ENCODE measurements at regions not wholly inside any gene's neighbourhood (a gene's known extent, or its start where the extent isn't known, plus 50 kb on each side); places are given as distances from the start of the nearest gene placed in this dataset.

DNA sequence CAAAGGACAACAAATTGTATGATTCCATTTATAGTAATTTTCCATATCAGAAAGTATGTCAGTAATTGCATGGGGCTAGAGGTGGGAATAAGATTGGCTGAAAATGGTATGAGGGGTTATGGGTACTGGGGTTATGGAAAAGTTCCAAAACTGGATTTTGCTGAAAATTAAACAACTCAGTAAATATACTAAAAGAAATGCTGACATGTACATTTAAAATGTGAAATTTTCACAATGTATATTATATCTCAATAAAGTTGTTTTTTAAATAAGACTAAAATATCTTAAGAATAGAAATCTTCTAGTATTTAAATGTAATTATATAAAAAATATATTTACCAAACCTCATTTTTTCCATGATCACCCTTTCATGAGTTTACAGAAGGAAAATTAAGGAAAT, 844.9 kb upstream of the SLIT2 start:
- TF ChIP-seq MEF2A (IDR thresholded peaks at IDR 0.05; ENCODE audit: borderline replicate concordance, low read depth) (no peak), EP300 (IDR thresholded peaks at IDR 0.05; ENCODE audit: borderline replicate concordance in 1 of 2, low read depth in 1 of 2, low read length in 1 of 2) (no peak)
- TF ChIP-seq, protein P1, sequence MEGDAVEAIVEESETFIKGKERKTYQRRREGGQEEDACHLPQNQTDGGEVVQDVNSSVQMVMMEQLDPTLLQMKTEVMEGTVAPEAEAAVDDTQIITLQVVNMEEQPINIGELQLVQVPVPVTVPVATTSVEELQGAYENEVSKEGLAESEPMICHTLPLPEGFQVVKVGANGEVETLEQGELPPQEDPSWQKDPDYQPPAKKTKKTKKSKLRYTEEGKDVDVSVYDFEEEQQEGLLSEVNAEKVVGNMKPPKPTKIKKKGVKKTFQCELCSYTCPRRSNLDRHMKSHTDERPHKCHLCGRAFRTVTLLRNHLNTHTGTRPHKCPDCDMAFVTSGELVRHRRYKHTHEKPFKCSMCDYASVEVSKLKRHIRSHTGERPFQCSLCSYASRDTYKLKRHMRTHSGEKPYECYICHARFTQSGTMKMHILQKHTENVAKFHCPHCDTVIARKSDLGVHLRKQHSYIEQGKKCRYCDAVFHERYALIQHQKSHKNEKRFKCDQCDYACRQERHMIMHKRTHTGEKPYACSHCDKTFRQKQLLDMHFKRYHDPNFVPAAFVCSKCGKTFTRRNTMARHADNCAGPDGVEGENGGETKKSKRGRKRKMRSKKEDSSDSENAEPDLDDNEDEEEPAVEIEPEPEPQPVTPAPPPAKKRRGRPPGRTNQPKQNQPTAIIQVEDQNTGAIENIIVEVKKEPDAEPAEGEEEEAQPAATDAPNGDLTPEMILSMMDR (IDR thresholded peaks at IDR 0.05), result no peak
- TF ChIP-seq, protein P2, sequence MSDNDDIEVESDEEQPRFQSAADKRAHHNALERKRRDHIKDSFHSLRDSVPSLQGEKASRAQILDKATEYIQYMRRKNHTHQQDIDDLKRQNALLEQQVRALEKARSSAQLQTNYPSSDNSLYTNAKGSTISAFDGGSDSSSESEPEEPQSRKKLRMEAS (IDR thresholded peaks at IDR 0.05; ENCODE audit: low read depth), result no peak
- TF ChIP-seq, protein P3, sequence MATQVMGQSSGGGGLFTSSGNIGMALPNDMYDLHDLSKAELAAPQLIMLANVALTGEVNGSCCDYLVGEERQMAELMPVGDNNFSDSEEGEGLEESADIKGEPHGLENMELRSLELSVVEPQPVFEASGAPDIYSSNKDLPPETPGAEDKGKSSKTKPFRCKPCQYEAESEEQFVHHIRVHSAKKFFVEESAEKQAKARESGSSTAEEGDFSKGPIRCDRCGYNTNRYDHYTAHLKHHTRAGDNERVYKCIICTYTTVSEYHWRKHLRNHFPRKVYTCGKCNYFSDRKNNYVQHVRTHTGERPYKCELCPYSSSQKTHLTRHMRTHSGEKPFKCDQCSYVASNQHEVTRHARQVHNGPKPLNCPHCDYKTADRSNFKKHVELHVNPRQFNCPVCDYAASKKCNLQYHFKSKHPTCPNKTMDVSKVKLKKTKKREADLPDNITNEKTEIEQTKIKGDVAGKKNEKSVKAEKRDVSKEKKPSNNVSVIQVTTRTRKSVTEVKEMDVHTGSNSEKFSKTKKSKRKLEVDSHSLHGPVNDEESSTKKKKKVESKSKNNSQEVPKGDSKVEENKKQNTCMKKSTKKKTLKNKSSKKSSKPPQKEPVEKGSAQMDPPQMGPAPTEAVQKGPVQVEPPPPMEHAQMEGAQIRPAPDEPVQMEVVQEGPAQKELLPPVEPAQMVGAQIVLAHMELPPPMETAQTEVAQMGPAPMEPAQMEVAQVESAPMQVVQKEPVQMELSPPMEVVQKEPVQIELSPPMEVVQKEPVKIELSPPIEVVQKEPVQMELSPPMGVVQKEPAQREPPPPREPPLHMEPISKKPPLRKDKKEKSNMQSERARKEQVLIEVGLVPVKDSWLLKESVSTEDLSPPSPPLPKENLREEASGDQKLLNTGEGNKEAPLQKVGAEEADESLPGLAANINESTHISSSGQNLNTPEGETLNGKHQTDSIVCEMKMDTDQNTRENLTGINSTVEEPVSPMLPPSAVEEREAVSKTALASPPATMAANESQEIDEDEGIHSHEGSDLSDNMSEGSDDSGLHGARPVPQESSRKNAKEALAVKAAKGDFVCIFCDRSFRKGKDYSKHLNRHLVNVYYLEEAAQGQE (IDR thresholded peaks at IDR 0.05; ENCODE audit: low read depth, low read length), result no peak

Data from SK-N-SH (cell line).